OCI-LY7 (cell line): ENCODE measurements at regions not wholly inside any gene's neighbourhood (a gene's known extent, or its start where the extent isn't known, plus 50 kb on each side); places are given as distances from the start of the nearest gene placed in this dataset.

Experiments used
- BruUV-seq: library from RNA; stranded (reverse); fragments of 400-500 nt; replicated peaks from 2 replicates; lab custom pipeline; 2021; lab: Mats Ljungman, UMichigan
- CTCF ChIA-PET: fragments of 300-600 bp; sonication (Branson Sonifier 250); formaldehyde crosslinking; loops from one replicate; lab custom pipeline; 2022; ENCODE audit warnings: antibody characterized with exemption; ENCODE audit not compliant: unreplicated experiment; lab: Charles Lee
- POLR2A ChIA-PET: fragments of 300-600 bp; sonication (Branson Sonifier 250); formaldehyde crosslinking; loops from one replicate; lab custom pipeline; 2022; ENCODE audit warnings: antibody characterized with exemption; lab: Charles Lee
- DNase-seq: peaks from one replicate; pipeline ENCODE4 v3.0.0-alpha.2; 2015; ENCODE audit warnings: low spot score
- H2AFZ ChIP-seq: fragments of 200-600 bp; sonication (generic), shearing (Covaris generic); 2 replicates; pipeline ENCODE4 v1.6.1; 2014; ENCODE audit warnings: mild to moderate bottlenecking, antibody characterized with exemption, low read length, moderate library complexity
- H3K27ac ChIP-seq: fragments of 200-600 bp; sonication (generic); 2 replicates; pipeline ENCODE4 v1.5.1; 2014; ENCODE audit warnings: mixed run types, low read depth, mild to moderate bottlenecking, moderate library complexity, low read length, inconsistent platforms; ENCODE audit not compliant: poor library complexity, severe bottlenecking
- H3K36me3 ChIP-seq: fragments of 200-600 bp; sonication (generic); 2 replicates; pipeline ENCODE4 v1.6.1; 2014; ENCODE audit warnings: mild to moderate bottlenecking, antibody characterized with exemption, low read length, moderate library complexity, mixed read lengths; ENCODE audit not compliant: insufficient read depth
- H3K4me1 ChIP-seq: fragments of 200-600 bp; sonication (generic); 2 replicates; pipeline ENCODE4 v1.5.1; 2014; ENCODE audit warnings: mild to moderate bottlenecking, low read length; ENCODE audit not compliant: insufficient read depth, poor library complexity, severe bottlenecking
- H3K4me2 ChIP-seq: fragments of 200-600 bp; sonication (generic); 2 replicates; pipeline ENCODE4 v1.6.1; 2014; ENCODE audit warnings: mild to moderate bottlenecking, low read length
- H3K4me3 ChIP-seq: fragments of 200-600 bp; sonication (generic); 2 replicates; pipeline ENCODE4 v1.5.1; 2014; ENCODE audit warnings: mild to moderate bottlenecking, low read depth, low read length; ENCODE audit not compliant: poor library complexity, severe bottlenecking
- H3K79me2 ChIP-seq: fragments of 200-600 bp; sonication (generic); 2 replicates; pipeline ENCODE4 v1.6.1; 2016; ENCODE audit warnings: low read depth, mild to moderate bottlenecking, low read length, moderate library complexity, mixed read lengths; ENCODE audit not compliant: insufficient read depth
- H3K9me2 ChIP-seq: fragments of 200-600 bp; sonication (generic); 2 replicates; pipeline ENCODE4 v1.6.1; 2016; ENCODE audit warnings: mild to moderate bottlenecking, low read length, mixed read lengths; ENCODE audit not compliant: insufficient read depth
- H3K9me3 ChIP-seq: fragments of 200-600 bp; sonication (generic); 2 replicates; pipeline ENCODE4 v1.6.1; 2014; ENCODE audit warnings: mild to moderate bottlenecking, mixed run types, low read length, mixed read lengths
- H4K20me1 ChIP-seq: fragments of 200-600 bp; sonication (generic); 2 replicates; pipeline ENCODE4 v1.6.1; 2014; ENCODE audit warnings: mild to moderate bottlenecking, antibody characterized with exemption, low read length, moderate library complexity, mixed read lengths; ENCODE audit not compliant: insufficient read depth
- CTCF ChIP-seq: fragments of 200-600 bp; sonication (generic); conservative IDR thresholded peaks from 2 replicates; pipeline ENCODE4 v1.5.1; 2014; ENCODE audit warnings: mild to moderate bottlenecking, antibody characterized with exemption, low read length, moderate library complexity, mixed read lengths
- EZH2phosphoT487 ChIP-seq: fragments of 200-600 bp; sonication (generic); IDR thresholded peaks from 2 replicates; pipeline ENCODE4 v1.6.1; 2018; ENCODE audit warnings: low read depth, borderline replicate concordance, mild to moderate bottlenecking, mixed run types, antibody characterized with exemption, low read length, moderate library complexity, mixed read lengths
- intact Hi-C: fragments of 100-400 bp; cut with micrococcal nuclease; formaldehyde crosslinking; loops from one replicate; pipeline ENCODE4 v1.10.0; 2022; ENCODE audit not compliant: unreplicated experiment

- no peak overlapping the region for H3K4me3 ChIP-seq
- no peaks in the 10 kb centered on the region for H3K4me1 ChIP-seq
- no peak for TF ChIP-seq EZH2phosphoT487
- no peak for TF ChIP-seq CTCF
- no peaks in the 10 kb centered on the region for H3K9me3 ChIP-seq
- no peak overlapping the region for H2AFZ ChIP-seq
- no peak for DNase-seq
- ChIA-PET CTCF (no interaction called here), POLR2A (no interaction called here)
- H3K4me2 ChIP-seq: no peak overlapping the region
- no peak overlapping the region for H3K27ac ChIP-seq
- H4K20me1 ChIP-seq: no peaks in the 10 kb centered on the region
- BruUV-seq: no TSS peak
- no peaks in the 10 kb centered on the region for H3K36me3 ChIP-seq
- H3K79me2 ChIP-seq: no peaks in the 10 kb centered on the region
- intact Hi-C loops: no loop called here
- H3K9me2 ChIP-seq: no peaks in the 10 kb centered on the region
Observed at GRCh38 chr2:237229905-237230304, 144.2 kb downstream of the COPS8 start.

GRCh38 chr2:237230355-237230754 lies 144.7 kb downstream of the COPS8 start:
- intact Hi-C loops: no loop called here
- Histone ChIP-seq H2AFZ (no peak overlapping the region), H4K20me1 (no peaks in the 10 kb centered on the region), H3K79me2 (no peaks in the 10 kb centered on the region), H3K27ac (no peak overlapping the region), H3K4me1 (no peaks in the 10 kb centered on the region), H3K4me2 (no peak overlapping the region), H3K4me3 (no peak overlapping the region), H3K36me3 (no peaks in the 10 kb centered on the region), H3K9me2 (no peaks in the 10 kb centered on the region), H3K9me3 (no peaks in the 10 kb centered on the region)
- TF ChIP-seq CTCF: no peak
- TF ChIP-seq EZH2phosphoT487: no peak
- DNase-seq: no peak
- no TSS peak for BruUV-seq
- ChIA-PET POLR2A (no interaction called here), CTCF (no interaction called here)

GRCh38 chr2:237231593-237231992 lies 145.9 kb downstream of the COPS8 start:
- Histone ChIP-seq H3K79me2 (no peaks in the 10 kb centered on the region), H3K36me3 (no peaks in the 10 kb centered on the region), H3K27ac (no peak overlapping the region), H3K4me1 (no peaks in the 10 kb centered on the region), H3K4me2 (no peak overlapping the region), H3K9me3 (no peaks in the 10 kb centered on the region), H4K20me1 (no peaks in the 10 kb centered on the region), H2AFZ (no peak overlapping the region), H3K9me2 (no peaks in the 10 kb centered on the region), H3K4me3 (no peak overlapping the region)
- BruUV-seq: no TSS peak
- ChIA-PET POLR2A (no interaction called here), CTCF (no interaction called here)
- DNase-seq: no peak
- intact Hi-C loops: no loop called here
- TF ChIP-seq CTCF (no peak), EZH2phosphoT487 (no peak)
